Right atrium auricular region (tissue), 2 donors: ENCODE measurements at regions not wholly inside any gene's neighbourhood (a gene's known extent, or its start where the extent isn't known, plus 50 kb on each side); places are given as distances from the start of the nearest gene placed in this dataset.
"Not testable (repeated sequence)": the region's sequence is repeated elsewhere in the genome, so short reads cannot be mapped to it uniquely, and the experiment has no call there.

Source experiments
- DNase-seq: peaks from one replicate; pipeline ENCODE4 v3.0.0-alpha.2; 2019; ENCODE audit warnings: low spot score
- H3K27ac ChIP-seq, 2 donors: fragments of 200-600 bp; sonication (generic); 1 replicate in 1 of 2; 2 replicates in 1 of 2; pipeline ENCODE4 v1.5.1; 2016 to 2019
- H3K27me3 ChIP-seq, 2 donors: fragments of 200-600 bp; sonication (generic); one replicate each; pipeline versions ENCODE4 v1.5.1 to v1.6.0; 2017 to 2019
- H3K36me3 ChIP-seq: fragments of 200-600 bp; sonication (generic); one replicate; pipeline ENCODE4 v1.5.1; 2016
- H3K4me1 ChIP-seq, 2 donors: fragments of 200-600 bp; sonication (generic); one replicate each; pipeline versions ENCODE4 v1.5.1 to v1.6.0; 2017 to 2019
- H3K4me3 ChIP-seq, 2 donors: fragments of 200-600 bp; sonication (generic); 1 replicate in 1 of 2; 2 replicates in 1 of 2; pipeline ENCODE4 v1.5.1; 2017 to 2019; ENCODE audit warnings: mild to moderate bottlenecking in 1 of 2, moderate library complexity in 1 of 2
- H3K9me3 ChIP-seq, 2 donors: fragments of 200-600 bp; sonication (generic); one replicate each; pipeline ENCODE4 v1.5.1; 2019
- CTCF ChIP-seq, 2 donors: fragments of 200-600 bp; sonication (generic); IDR thresholded peaks; one replicate each; pipeline ENCODE4 v1.5.1; 2019; ENCODE audit warnings: antibody characterized with exemption in 2 of 2

- H3K4me1 ChIP-seq, result no peaks in the 10 kb centered on the region
- H3K36me3 ChIP-seq, result no peaks in the 10 kb centered on the region
- H3K27ac ChIP-seq, result no peak overlapping the region
- H3K27me3 ChIP-seq, result no peaks in the 10 kb centered on the region
- no peak overlapping the region for H3K4me3 ChIP-seq
- TF ChIP-seq CTCF (IDR thresholded peaks at IDR 0.05), result no peak
- no peak for DNase-seq
- no peaks in the 10 kb centered on the region for H3K9me3 ChIP-seq
Measured at GRCh38 chr2:194062401-194062800, 1594.6 kb upstream of the SLC39A10 start.

- Histone ChIP-seq H3K4me1 (no peaks in the 10 kb centered on the region), H3K4me3 (no peak overlapping the region), H3K36me3 (no peaks in the 10 kb centered on the region), H3K27me3 (no peaks in the 10 kb centered on the region), H3K9me3 (peaks cover 0 to 6% of the 10 kb centered on the region in 2 donors), H3K27ac (no peak overlapping the region)
- DNase-seq, result no peak
- no peak for TF ChIP-seq CTCF (IDR thresholded peaks at IDR 0.05)
Measured at GRCh38 chr2:194060269-194060668, 1596.8 kb upstream of the SLC39A10 start.

GRCh38 chr2:194054313-194054712 lies 1602.7 kb upstream of the SLC39A10 start:
- no peaks in the 10 kb centered on the region for H3K36me3 ChIP-seq
- no peak for TF ChIP-seq CTCF (IDR thresholded peaks at IDR 0.05)
- no peaks in the 10 kb centered on the region for H3K27me3 ChIP-seq
- no peak for DNase-seq
- H3K4me3 ChIP-seq, result no peak overlapping the region
- H3K27ac ChIP-seq, result no peak overlapping the region
- peaks cover 0 to 6% of the 10 kb centered on the region in 2 donors for H3K9me3 ChIP-seq
- H3K4me1 ChIP-seq, result no peaks in the 10 kb centered on the region

GRCh38 chr2:194044321-194044720 lies 1612.7 kb upstream of the SLC39A10 start:
- Histone ChIP-seq H3K9me3 (no peaks in the 10 kb centered on the region), H3K4me1 (no peaks in the 10 kb centered on the region), H3K27ac (no peak overlapping the region), H3K36me3 (no peaks in the 10 kb centered on the region), H3K27me3 (no peaks in the 10 kb centered on the region), H3K4me3 (no peak overlapping the region)
- DNase-seq, result no peak
- TF ChIP-seq CTCF (IDR thresholded peaks at IDR 0.05), result no peak

- not testable (repeated sequence) for H3K4me1 ChIP-seq, H3K27ac ChIP-seq, H3K27me3 ChIP-seq, H3K36me3 ChIP-seq, H3K4me3 ChIP-seq, DNase-seq, H3K9me3 ChIP-seq
Measured at GRCh38 chr2:194021130-194021529, 1635.9 kb upstream of the SLC39A10 start.

- H3K27ac ChIP-seq, result no peak overlapping the region
- H3K27me3 ChIP-seq, result no peaks in the 10 kb centered on the region
- no peaks in the 10 kb centered on the region for H3K9me3 ChIP-seq
- DNase-seq, result no peak
- H3K4me1 ChIP-seq, result no peaks in the 10 kb centered on the region
- no peak for TF ChIP-seq CTCF (IDR thresholded peaks at IDR 0.05)
- no peak overlapping the region for H3K4me3 ChIP-seq
- no peaks in the 10 kb centered on the region for H3K36me3 ChIP-seq
Measured at GRCh38 chr2:194020155-194020554, 1636.9 kb upstream of the SLC39A10 start.
